GM12891 (cell line): ENCODE measurements at regions not wholly inside any gene's neighbourhood (a gene's known extent, or its start where the extent isn't known, plus 50 kb on each side); places are given as distances from the start of the nearest gene placed in this dataset.

Experiments
- POLR2A ChIP-seq: IDR thresholded peaks from 2 replicates; pipeline ENCODE4 v1.6.1; 2011; ENCODE audit warnings: low read depth, low read length, control low read depth
- POLR2AphosphoS5 ChIP-seq: IDR thresholded peaks from 2 replicates; pipeline ENCODE4 v1.6.1; 2011; ENCODE audit warnings: low read depth, low read length, control low read depth
- SPI1 ChIP-seq: IDR thresholded peaks from 2 replicates; pipeline ENCODE4 v1.6.1; 2011; ENCODE audit warnings: low read depth, low read length, control low read depth
- TAF1 ChIP-seq: IDR thresholded peaks from 2 replicates; pipeline ENCODE4 v1.6.1; 2011; ENCODE audit warnings: low read depth, low read length, control low read depth

DNA sequence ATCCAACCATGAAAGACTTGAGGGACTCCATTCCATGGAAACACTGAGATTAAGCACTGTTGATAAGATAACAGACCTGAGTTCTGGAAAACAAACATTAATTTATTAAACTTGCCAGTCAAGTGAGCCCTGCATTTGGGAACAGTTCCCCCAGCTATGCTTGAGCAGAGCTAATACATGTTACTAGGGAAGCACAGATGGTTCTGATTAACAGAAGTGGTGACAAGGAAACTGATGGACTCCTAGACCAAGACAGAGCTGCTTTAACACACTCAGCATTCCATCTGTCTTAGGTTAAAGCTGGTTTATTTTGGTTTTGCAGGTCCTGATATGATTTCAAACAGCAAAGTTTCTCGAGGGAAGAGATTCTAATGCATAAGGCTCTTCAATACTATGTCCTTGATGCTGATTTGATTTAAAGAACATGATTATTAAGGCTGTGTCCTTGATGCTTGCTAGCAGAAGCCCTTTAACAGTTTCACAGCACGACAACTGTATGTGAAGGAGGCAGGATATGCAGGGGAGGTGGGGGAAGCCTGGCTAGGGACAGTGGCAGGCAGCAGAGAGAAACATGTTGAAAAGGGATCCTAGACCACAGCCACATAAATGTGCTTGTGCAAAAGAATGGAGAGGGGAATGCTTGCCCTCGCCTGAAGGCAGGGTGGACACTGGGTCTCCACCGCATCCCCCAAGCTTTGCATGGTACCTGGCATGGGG lies 66.2 kb downstream of the ACTBL2 start:
- no peak for TF ChIP-seq POLR2A
- TF ChIP-seq POLR2AphosphoS5, result no peak
- no peak for TF ChIP-seq SPI1
- no peak for TF ChIP-seq TAF1
